ENCODE measurements at regions not wholly inside any gene's neighbourhood (a gene's known extent, or its start where the extent isn't known, plus 50 kb on each side); places are given as distances from the start of the nearest gene placed in this dataset.
"Not testable (repeated sequence)": the region's sequence is repeated elsewhere in the genome, so short reads cannot be mapped to it uniquely, and the experiment has no call there.

- no peaks in the 10 kb centered on the region for H3K36me3 ChIP-seq
- H3K4me1 ChIP-seq (replicated peaks): no peaks in the 10 kb centered on the region
- no peaks in the 10 kb centered on the region for H3K9me3 ChIP-seq
- no peak overlapping the region for H3K27ac ChIP-seq
- H3K4me3 ChIP-seq: no peak overlapping the region
- intact Hi-C loops (cut with DNase I): no loop called here
- DNase-seq (ENCODE audit: low spot score): no peak
- WGBS: 80% methylated on average over 3 of the region's 3 CpGs
- no peak for TF ChIP-seq POLR2AphosphoS5 (IDR thresholded peaks at IDR 0.05)
- no peak for TF ChIP-seq POLR2A (IDR thresholded peaks at IDR 0.05)
- TF ChIP-seq CTCF (IDR thresholded peaks at IDR 0.05): no peak
- no peaks in the 10 kb centered on the region for H3K27me3 ChIP-seq (replicated peaks; ENCODE audit: insufficient read depth)
These were observed 104.7 kb upstream of the TRIM2 start for GRCh38 chr4:153099391-153100140.

GRCh38 chr4:153106736-153107135 is 97.5 kb upstream of the TRIM2 start:
- H3K27me3 ChIP-seq (replicated peaks; ENCODE audit: insufficient read depth); H3K4me3 ChIP-seq; H3K4me1 ChIP-seq (replicated peaks); H3K9me3 ChIP-seq; DNase-seq (ENCODE audit: low spot score); H3K27ac ChIP-seq; H3K36me3 ChIP-seq; intact Hi-C loops (cut with DNase I): not testable (repeated sequence)
- 92% methylated on average over 2 of the region's 2 CpGs for WGBS

GRCh38 chr4:153107246-153107645 is 97.0 kb upstream of the TRIM2 start:
- H3K4me1 ChIP-seq (replicated peaks): no peaks in the 10 kb centered on the region
- H3K4me3 ChIP-seq: no peak overlapping the region
- intact Hi-C loops (cut with DNase I): no loop called here
- 92% methylated on average over 8 of the region's 8 CpGs for WGBS
- H3K9me3 ChIP-seq: no peaks in the 10 kb centered on the region
- no peak overlapping the region for H3K27ac ChIP-seq
- no peak for DNase-seq (ENCODE audit: low spot score)
- no peaks in the 10 kb centered on the region for H3K36me3 ChIP-seq
- TF ChIP-seq POLR2AphosphoS5 (IDR thresholded peaks at IDR 0.05) (no peak), CTCF (IDR thresholded peaks at IDR 0.05) (no peak), POLR2A (IDR thresholded peaks at IDR 0.05) (no peak)
- H3K27me3 ChIP-seq (replicated peaks; ENCODE audit: insufficient read depth): no peaks in the 10 kb centered on the region

- 99% methylated on average over 3 of the region's 3 CpGs for WGBS
- intact Hi-C loops (cut with DNase I): no loop called here
- TF ChIP-seq POLR2AphosphoS5 (IDR thresholded peaks at IDR 0.05) (no peak), POLR2A (IDR thresholded peaks at IDR 0.05) (no peak), CTCF (IDR thresholded peaks at IDR 0.05) (no peak)
These were observed 94.9 kb upstream of the TRIM2 start for GRCh38 chr4:153109296-153109849.

GRCh38 chr4:153110739-153111138 is 93.5 kb upstream of the TRIM2 start:
- DNase-seq (ENCODE audit: low spot score): no peak
- intact Hi-C loops (cut with DNase I): no loop called here
- 86% methylated on average over 6 of the region's 6 CpGs for WGBS
- TF ChIP-seq CTCF (IDR thresholded peaks at IDR 0.05): no peak
- no peak for TF ChIP-seq POLR2A (IDR thresholded peaks at IDR 0.05)
- no peak for TF ChIP-seq POLR2AphosphoS5 (IDR thresholded peaks at IDR 0.05)
- Histone ChIP-seq H3K4me3 (no peak overlapping the region), H3K9me3 (no peaks in the 10 kb centered on the region), H3K27me3 (replicated peaks; ENCODE audit: insufficient read depth) (no peaks in the 10 kb centered on the region), H3K27ac (no peak overlapping the region), H3K4me1 (replicated peaks) (peaks cover 5% of the 10 kb centered on the region), H3K36me3 (no peaks in the 10 kb centered on the region)

More at GRCh38 chr4:153109296-153109849, 94.9 kb upstream of the TRIM2 start:
- Histone ChIP-seq H3K4me3 (no peak overlapping the region), H3K27ac (no peak overlapping the region), H3K4me1 (replicated peaks) (no peaks in the 10 kb centered on the region), H3K27me3 (replicated peaks; ENCODE audit: insufficient read depth) (no peaks in the 10 kb centered on the region), H3K36me3 (no peaks in the 10 kb centered on the region), H3K9me3 (no peaks in the 10 kb centered on the region)
- DNase-seq (ENCODE audit: low spot score): no peak
